Calu3 (cell line): ENCODE measurements at regions not wholly inside any gene's neighbourhood (a gene's known extent, or its start where the extent isn't known, plus 50 kb on each side); places are given as distances from the start of the nearest gene placed in this dataset.
"Not testable (repeated sequence)": the region's sequence is repeated elsewhere in the genome, so short reads cannot be mapped to it uniquely, and the experiment has no call there.

Experiments
- BruUV-seq: library from RNA; stranded (reverse); fragments of 400-500 nt; replicated peaks from 2 replicates; lab custom pipeline; 2021; lab: Mats Ljungman, UMichigan
- CTCF ChIA-PET: fragments of 300-600 bp; sonication (Branson Sonifier 250); formaldehyde crosslinking; loops from one replicate; lab custom pipeline; 2022; ENCODE audit warnings: antibody characterized with exemption; lab: Charles Lee
- DNase-seq: peaks from one replicate; pipeline ENCODE4 v3.0.0; 2022
- H3K27ac Mint-ChIP-seq: one replicate; pipeline ENCODE4 v1.8.0; 2022; ENCODE audit warnings: mixed read lengths; ENCODE audit not compliant: unreplicated experiment
- H3K27me3 Mint-ChIP-seq: one replicate; pipeline ENCODE4 v1.8.0; 2022; ENCODE audit warnings: mixed read lengths; ENCODE audit not compliant: unreplicated experiment
- H3K36me3 Mint-ChIP-seq: one replicate; pipeline ENCODE4 v1.8.0; 2022; ENCODE audit warnings: mild to moderate bottlenecking, moderate library complexity, mixed read lengths; ENCODE audit not compliant: insufficient read depth, unreplicated experiment
- H3K4me1 Mint-ChIP-seq: one replicate; pipeline ENCODE4 v1.8.0; 2022; ENCODE audit warnings: mild to moderate bottlenecking, low read depth, mixed read lengths; ENCODE audit not compliant: unreplicated experiment
- H3K4me3 Mint-ChIP-seq: one replicate; pipeline ENCODE4 v1.8.0; 2022; ENCODE audit warnings: mild to moderate bottlenecking, low read depth, moderate library complexity, mixed read lengths; ENCODE audit not compliant: unreplicated experiment
- H3K9me3 Mint-ChIP-seq: one replicate; pipeline ENCODE4 v1.8.0; 2022; ENCODE audit warnings: low read depth, mixed read lengths; ENCODE audit not compliant: unreplicated experiment
- CTCF ChIP-seq: fragments of 200-600 bp; IDR thresholded peaks from one replicate; pipeline ENCODE4 v1.8.0; 2022; ENCODE audit warnings: antibody characterized with exemption; ENCODE audit not compliant: unreplicated experiment
- intact Hi-C: fragments of 100-400 bp; cut with micrococcal nuclease; formaldehyde crosslinking; loops from one replicate; pipeline ENCODE4 v1.10.0; 2022; ENCODE audit not compliant: unreplicated experiment

- peaks cover 3% of the 10 kb centered on the region for H3K9me3 Mint-ChIP-seq
- H3K36me3 Mint-ChIP-seq = no peaks in the 10 kb centered on the region
- H3K4me1 Mint-ChIP-seq = no peaks in the 10 kb centered on the region
- H3K4me3 Mint-ChIP-seq = no peak overlapping the region
- H3K27ac Mint-ChIP-seq = no peak overlapping the region
- BruUV-seq = no TSS peak
- intact Hi-C loops = loop anchor here (5.0 kb wide), 1 partner anchor 127 kb away; no protein-coding TSS in a partner anchor
- CTCF ChIA-PET = no interaction called here
- TF ChIP-seq CTCF = no peak
- peaks cover 25% of the 10 kb centered on the region for H3K27me3 Mint-ChIP-seq
- no peak for DNase-seq
Measured at GRCh38 chr1:90354704-90355103, 359.8 kb downstream of the ZNF326 start.

GRCh38 chr1:90351019-90351418, 356.1 kb downstream of the ZNF326 start:
- Mint-ChIP-seq H3K36me3 (no peaks in the 10 kb centered on the region), H3K4me1 (no peaks in the 10 kb centered on the region), H3K27me3 (peaks cover 20% of the 10 kb centered on the region), H3K9me3 (peaks cover 3% of the 10 kb centered on the region), H3K27ac (no peak overlapping the region), H3K4me3 (no peak overlapping the region)
- TF ChIP-seq CTCF = no peak
- intact Hi-C loops = no loop called here
- CTCF ChIA-PET = no interaction called here
- no TSS peak for BruUV-seq
- no peak for DNase-seq

- Mint-ChIP-seq H3K4me3 (no peak overlapping the region), H3K9me3 (peaks cover 3% of the 10 kb centered on the region), H3K36me3 (no peaks in the 10 kb centered on the region), H3K4me1 (peaks cover 11% of the 10 kb centered on the region), H3K27ac (no peak overlapping the region), H3K27me3 (peaks cover 18% of the 10 kb centered on the region)
- TF ChIP-seq CTCF = no peak
- DNase-seq = no peak
- intact Hi-C loops = no loop called here
- no TSS peak for BruUV-seq
- CTCF ChIA-PET = no interaction called here
Measured at GRCh38 chr1:90349510-90349909, 354.6 kb downstream of the ZNF326 start.

GRCh38 chr1:90348934-90349333, 354.0 kb downstream of the ZNF326 start:
- Mint-ChIP-seq H3K4me3 (no peak overlapping the region), H3K27ac (no peak overlapping the region), H3K27me3 (peaks cover 14% of the 10 kb centered on the region), H3K36me3 (no peaks in the 10 kb centered on the region), H3K9me3 (peaks cover 3% of the 10 kb centered on the region), H3K4me1 (peaks cover 11% of the 10 kb centered on the region)
- intact Hi-C loops = no loop called here
- DNase-seq = no peak
- CTCF ChIA-PET = no interaction called here
- no TSS peak for BruUV-seq
- TF ChIP-seq CTCF = no peak

- H3K36me3 Mint-ChIP-seq, H3K9me3 Mint-ChIP-seq, BruUV-seq, H3K4me3 Mint-ChIP-seq, DNase-seq, intact Hi-C loops, CTCF ChIA-PET, H3K27ac Mint-ChIP-seq: not testable (repeated sequence)
- peaks cover 11% of the 10 kb centered on the region for H3K4me1 Mint-ChIP-seq
- peaks cover 14% of the 10 kb centered on the region for H3K27me3 Mint-ChIP-seq
Measured at GRCh38 chr1:90348459-90348858, 353.5 kb downstream of the ZNF326 start.
